HG03159 (cell line): ENCODE measurements at regions not wholly inside any gene's neighbourhood (a gene's known extent, or its start where the extent isn't known, plus 50 kb on each side); places are given as distances from the start of the nearest gene placed in this dataset.
"Not testable (repeated sequence)": the region's sequence is repeated elsewhere in the genome, so short reads cannot be mapped to it uniquely, and the experiment has no call there.

ENCODE experiments used
- ATAC-seq: cut with Tn5 transposase; IDR thresholded peaks from one replicate; pipeline ENCODE4 v1.9.1; 2021; ENCODE audit warnings: mild to moderate bottlenecking, moderate library complexity; ENCODE audit not compliant: unreplicated experiment

DNA sequence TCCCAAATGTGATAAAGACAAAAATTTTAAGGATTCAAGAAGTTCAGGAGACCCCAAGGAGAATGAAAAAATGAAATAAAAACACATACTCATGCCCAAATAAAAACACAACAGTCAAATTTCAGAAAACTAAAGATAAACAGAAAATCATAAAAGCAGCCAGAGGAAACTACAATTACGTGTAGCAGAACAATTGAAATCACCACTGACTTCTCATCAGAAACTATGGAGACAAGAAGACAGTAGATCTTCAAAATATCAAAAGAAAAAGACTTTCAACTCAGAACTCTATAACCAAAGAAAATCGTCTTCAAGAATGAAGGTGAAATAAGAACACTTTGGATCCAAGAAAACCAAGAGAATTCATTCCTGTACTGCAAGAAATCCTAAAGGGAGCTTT, 54.9 kb downstream of the DIO3 start:
- no peak for ATAC-seq

DNA sequence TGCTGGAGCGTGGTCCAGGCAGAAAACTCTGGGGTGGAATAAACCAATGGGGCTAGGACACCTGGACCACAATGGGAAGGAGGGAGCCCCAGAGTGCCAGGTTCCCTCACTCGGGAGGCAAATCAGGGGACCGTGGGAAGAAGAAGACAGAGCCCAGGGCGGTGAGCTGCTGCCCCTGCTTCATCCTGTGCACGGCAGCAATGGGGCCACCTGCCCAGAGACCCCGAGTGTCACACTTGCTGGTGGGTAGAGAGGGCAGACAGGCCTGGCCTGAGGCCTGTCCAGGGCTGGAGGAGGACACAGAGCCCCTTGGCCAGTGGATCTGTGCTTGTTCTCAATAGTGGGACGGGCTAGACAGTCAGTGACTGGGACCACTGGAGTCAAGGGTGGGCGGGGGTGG, 58.2 kb downstream of the DIO3 start:
- no peak for ATAC-seq

DNA sequence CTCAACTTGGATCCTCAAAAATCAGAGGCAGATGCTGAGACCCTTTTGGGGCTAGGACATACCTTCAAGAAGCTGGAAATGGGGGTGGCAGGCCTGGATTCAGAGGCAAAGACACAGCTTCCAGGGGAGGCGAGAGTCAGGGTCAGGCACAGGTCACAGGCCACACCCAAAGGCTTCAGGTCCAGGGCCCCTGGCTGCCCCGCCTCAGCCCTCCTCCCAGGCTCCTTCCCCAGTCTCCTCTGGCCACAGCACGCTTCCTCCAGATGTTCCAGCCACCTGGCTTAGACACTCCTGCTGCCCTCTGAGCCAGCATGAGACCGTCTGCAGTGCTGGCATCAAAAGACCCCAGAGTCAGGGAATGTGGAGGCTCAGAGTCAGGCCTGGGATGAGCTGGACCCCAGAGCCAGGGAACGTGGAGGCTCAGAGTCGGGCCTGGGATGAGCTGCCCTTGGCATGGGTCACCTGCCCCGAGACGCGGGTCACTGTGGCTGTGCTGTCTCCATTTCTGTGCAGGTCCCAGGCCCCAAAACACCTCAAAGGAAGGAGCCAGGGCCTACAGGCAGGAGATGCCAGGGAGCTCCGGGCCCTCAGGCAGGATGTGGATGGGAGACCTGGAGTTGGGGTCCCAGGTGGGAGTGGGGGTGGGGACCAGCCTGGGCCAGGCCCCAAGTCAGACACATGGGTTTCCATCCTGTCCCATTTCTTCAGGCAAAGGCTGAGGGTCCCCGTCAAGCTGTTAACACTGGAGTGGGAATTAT, 58.9 kb downstream of the DIO3 start:
- no peak for ATAC-seq

DNA sequence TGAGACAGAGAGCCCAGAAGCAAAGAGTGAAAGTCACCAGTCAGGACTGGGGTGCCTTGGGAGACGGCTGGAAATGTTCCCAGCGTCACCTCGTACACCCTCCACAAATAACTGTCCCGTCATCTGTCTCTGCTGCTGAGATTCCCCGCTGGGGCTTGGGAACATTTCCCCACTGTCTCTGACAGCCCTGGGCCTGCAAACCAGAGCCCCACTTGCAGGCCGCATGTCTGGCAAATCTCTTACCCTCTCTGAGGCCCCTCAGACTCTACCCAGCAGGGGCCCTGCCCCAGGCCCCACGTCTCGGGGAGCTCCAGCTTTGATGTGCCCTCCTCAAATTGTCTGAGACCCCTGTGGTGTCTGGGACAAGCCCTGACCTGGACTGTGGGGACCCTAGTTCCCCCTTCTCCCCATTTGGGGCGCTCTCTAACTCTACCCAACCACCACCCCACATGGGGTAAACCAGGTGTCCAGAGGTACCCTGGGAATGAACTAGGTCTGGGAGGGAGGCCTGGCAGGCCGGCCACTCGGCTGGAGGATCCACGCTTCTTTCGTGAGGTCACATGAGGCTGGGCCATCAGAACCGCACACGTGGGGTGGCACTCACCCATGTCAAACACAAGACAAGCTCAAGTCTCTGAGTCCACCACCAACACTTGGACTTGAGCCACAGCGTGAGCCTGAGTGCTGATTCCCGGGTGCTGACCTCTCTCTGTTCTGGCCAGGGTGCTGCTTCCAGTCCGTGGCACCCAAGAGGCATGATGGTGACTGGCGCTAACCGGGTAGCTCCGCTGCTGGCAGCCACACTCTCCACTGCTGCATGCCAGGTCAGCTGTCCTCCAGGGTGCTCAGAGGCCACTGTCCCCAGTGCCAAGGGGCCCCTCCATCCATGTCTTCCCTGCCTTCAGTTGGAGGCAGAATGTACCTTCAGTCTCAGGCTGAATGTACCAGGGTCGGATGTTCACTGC, 59.8 kb downstream of the DIO3 start:
- ATAC-seq: no peak

DNA sequence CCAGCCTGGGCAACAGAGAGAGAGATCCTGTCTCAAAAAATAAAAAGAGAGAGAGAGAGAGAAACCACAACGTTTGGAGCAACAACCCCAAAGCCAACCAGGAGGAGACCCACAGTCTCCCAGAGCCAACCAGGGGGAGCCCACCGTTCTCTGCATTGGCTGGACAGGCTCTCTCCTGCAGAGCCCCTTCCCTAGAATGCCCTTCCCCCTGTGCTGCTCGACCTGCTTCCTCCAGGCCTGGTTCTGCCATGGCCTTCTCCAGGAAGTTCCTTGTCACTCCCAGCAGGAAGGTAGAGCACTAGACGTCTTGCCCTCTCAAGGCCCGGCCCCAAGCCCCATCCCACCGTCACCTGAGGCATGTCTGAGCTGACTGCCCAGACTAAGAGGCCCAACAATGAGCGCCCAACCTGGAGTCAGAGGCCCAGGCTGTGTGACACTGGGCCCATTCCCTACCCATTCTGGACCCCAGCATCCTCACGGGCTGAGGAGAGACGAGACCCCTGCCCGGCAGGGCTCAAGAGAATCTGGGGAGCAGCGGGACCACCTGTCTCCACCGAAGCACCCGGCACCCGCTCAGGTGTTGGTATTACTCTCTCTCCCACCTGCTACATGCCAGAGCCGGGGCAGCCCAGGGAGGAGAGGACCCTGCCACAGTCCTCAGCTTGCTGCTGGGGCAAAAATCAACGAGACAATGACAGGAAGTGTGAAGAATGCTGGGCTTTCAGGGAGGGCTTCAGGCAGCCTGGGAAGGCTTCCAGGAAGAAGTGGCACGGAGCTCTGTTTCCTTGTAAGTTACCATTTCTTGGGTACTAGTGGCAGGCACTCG, 61.2 kb downstream of the DIO3 start:
- ATAC-seq: no peak

DNA sequence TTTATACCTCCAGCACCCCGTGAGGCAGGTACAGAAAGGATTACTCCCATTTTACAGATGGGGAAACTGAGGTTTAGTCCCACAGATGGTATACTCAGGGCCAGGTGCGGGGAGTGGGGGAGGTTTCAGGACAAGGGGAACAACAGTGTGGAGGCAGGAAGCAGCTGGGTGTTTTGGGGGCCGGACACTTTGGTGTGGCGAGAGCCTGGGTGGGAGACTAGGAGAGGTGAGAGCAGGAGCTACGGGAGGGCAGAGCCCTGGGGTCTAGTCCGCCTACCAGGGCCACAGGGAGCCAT, 61.7 kb downstream of the DIO3 start:
- ATAC-seq: no peak

DNA sequence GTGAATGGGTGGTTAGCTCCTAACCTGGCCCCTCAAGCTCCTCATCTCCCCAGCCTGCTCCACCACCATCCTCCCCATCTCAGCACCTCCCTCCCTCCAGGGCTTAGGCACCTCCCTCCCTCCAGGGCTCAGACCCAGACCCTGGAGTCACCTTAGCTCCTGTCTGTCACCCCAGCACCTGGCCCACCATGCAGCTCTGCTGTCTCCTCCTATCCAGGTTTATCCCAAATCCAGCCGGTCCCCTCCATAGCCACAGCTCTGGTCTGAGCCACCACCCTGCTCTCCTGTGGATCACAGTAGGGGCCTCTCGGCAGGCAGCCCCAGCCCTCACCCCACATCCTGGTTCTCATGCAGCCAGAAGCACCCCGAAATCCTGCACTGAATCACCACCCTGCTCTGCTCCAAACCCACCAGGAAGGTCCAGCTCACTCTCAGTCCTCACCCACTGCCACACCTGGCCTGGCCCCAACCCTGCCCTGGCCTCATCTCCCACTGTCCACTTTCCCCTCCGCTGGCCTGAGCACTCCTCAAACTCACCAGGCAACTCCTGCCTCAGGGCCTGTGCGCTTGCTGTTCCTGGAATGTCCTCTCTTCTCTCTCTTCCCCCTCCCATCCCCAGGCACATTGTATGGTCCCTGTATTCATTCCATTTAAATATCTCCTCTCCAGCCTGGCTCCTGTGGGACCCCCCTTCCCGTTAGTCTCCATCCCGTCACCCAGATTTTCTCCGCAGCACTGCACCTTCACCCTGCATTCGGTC, 62.6 kb downstream of the DIO3 start:
- no peak for ATAC-seq

DNA sequence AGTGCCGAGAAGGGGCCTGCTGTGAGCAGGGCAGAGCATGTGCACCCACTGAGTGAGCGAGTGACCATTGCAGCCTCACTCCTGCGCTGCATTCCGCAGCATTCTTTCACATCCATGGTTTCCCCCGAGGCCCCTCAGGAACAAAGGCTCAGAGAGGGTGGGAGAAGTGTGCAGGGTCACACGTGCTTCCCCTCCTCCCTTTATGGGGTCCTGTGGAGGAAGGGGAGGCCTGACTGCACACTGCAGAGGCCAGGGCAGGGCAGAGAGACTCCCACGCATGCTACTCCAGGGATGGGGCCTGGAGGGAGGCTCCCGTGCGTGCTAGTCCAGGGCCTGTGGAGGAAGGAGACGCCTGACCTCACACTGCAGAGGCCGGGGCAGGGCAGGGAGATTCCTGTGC, 63.2 kb downstream of the DIO3 start:
- ATAC-seq: no peak

DNA sequence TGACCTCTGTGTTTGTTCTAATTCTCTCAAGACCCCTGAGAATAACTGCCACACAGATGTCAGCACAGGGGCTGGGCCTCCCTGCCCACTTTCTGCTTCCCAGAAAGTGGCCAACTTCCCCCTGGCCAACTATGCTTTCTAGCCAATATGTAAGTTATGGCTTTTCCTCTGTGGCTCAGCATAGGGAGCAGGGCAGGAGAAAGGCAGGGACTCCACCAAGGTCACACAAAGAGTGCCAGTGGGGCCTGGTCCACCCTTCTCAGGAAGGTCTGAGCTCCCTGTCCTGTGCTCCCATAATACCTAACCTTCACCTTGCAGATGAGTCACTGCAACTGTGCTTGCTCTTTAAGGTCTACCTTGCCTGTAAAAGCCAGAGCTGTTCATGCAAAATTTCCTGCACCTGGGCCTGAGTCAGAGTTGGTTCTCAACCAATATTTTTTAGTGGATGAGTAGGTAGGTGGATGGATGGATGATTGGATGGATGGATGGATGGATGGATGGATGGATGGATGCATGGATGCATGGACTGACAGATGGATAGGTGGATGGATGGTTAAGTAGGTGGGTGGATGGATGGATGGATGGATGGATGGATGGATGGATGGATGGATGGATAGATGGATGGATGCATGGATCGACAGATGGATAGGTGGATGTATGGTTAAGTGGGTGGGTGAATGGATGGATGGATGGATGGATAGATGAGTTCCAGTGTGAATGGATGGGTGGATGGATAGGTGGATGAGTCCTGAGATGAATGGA, 64.2 kb downstream of the DIO3 start:
- no peak for ATAC-seq

DNA sequence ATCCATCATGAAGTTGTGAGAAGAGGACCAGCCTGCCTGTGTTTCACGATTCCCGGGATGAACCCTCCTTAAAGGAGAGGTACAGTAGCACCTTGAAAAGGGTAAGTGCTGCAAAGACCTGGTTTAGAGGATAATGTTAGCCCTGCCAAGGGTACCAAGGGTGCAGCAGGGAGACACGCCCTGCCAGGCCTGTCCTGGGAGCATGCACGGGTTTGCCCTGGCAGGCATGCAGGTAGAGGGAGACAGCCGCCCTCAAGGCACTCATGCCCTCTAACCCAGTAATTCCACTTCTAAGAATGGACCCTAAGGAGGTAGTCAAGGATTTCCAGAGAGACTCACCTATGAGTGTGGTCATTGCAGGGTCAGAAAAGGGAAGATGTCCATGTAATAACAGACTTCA, 65.0 kb downstream of the DIO3 start:
- ATAC-seq: no peak

DNA sequence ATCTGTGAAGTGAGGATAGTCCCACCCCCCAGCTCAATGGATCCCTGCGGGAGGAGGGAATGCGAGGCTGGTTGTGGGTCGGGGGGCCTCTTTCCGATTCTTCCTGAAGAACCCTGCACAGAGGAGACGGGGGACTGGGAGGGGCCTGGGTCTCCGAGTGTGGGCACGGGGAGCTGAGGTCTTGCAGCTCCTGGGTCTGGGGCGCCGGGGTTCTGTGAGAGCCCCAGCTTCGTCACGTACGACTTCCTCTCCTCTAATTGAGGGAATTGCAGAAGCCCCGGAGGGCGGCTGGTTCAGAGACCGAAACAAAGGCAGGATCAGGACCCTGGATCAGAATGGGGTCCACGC, 66.6 kb downstream of the DIO3 start:
- no peak for ATAC-seq

DNA sequence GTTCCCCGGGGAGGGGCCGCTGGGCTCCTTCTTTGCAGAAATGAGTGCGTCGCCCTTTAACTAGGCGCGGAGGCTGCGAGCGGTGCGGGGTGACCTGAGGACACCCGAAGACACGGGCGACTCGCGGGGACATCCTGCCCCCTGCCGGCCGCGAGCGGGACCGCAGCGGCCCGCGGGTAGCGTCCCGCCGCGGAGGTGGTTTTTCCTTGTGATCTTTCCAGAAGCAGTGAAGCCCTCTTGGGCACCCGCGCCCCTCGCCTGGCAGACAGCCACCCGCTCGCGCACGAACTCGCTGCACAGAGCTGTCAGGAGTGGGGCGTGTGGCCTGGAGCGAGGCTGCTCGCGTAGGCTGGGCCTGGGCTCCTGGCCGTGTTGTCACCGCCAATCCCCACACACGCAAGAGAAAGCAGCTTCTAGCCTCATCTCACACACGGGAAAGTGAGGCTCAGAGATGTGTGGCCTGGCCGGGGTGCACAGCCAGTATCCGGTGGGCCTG, 67.2 kb downstream of the DIO3 start:
- ATAC-seq: peak; percentile 86

DNA sequence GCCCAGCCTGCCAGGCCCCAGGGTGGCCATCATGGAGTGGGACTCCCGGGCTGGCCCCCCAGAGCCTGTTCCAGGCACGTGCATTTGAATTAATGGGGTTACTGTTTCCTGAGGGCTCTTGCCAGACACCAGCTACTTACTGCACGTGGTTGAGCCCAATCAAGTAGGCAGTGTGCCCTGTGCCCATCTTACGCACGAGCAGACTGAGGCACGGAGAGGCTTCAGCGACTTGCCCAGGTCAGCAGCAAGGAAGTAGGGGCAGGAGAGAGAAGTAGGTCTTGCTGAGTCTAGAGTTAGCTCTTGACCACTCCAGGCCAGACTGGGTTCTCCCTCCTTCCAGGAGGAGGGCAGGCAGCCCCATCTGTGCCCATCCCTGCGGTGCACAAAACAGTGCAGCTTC, 67.7 kb downstream of the DIO3 start:
- no peak for ATAC-seq

DNA sequence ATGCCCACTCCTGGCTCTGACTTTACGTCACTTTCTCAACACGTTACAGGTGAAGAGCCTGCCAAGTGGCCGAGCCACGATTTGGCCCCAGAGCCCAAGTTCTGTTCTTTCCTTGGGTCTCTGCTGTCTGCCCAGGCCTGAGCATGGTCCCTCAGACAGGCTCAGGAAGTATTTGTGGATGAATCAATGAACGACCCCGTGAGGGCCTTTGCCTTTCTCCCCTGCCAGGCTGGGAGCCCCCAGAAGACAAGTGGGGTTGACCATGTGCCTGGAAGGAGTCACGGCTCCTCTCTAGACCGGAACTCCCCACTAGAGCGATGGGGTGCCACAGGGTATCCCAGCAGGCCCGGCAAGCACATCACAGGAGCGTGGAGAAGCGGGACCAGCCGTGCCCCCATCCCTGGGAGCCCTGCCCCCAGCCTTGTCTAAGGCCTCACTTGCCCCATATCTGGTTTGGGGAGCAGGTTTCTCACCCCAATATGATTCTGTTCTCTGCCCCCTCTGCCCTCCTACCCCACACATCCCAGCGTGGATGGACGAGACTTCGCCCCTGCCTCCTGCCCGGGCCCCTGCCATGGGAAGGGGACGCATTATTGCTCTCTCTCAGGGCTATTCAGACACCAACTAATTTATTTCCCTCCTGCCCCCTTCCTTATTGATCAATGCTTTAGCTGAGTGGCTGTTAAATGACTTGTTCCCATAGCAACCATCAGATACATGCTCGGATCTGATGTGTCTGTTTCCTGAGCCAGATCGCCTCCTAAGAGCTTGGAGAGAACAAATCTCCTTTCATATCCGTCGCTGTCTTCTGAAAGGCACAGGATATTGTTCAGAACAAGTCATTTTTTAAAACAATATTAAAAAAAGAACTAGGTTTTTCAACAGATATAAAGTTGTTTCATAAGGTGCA, 69.0 kb downstream of the DIO3 start:
- ATAC-seq: no peak

DNA sequence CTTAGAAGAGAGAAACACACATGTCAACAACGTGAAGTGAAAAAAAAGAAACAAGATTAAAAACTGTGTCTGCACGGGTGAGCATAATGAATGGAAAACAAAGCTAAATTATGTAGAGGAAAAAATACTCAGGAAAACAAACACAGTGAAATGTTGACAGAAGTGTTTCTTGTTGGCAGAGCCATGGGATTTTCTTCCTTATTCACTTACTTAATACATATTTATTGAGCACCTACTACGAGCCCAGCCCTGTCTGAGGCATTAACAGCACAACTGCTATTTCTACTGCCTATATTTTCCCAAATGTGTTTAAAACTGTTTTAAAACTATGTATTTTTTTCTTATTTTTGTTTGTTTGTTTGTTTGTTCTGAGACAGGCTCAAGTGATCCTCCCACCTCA, 69.9 kb downstream of the DIO3 start:
- ATAC-seq: no peak

DNA sequence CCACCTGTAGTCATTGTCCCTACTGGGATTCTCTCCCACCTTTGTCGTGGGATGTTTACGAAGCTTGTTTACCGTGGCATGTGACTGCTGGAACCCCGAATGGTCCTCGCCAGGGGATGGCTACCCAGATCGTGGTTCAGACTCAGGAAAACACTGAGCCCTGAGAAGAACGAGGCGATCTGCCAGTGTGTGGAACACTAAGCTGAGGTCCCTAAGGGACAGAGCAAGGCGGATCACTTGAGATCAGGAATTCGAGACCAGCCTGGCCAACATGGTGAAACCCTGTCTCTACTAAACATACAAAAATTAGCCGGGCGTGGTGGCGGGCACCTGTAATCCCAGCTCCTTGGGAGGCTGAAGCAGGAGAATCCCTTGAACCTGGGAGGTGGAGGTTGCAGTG, 70.7 kb downstream of the DIO3 start:
- ATAC-seq: not testable (repeated sequence)

DNA sequence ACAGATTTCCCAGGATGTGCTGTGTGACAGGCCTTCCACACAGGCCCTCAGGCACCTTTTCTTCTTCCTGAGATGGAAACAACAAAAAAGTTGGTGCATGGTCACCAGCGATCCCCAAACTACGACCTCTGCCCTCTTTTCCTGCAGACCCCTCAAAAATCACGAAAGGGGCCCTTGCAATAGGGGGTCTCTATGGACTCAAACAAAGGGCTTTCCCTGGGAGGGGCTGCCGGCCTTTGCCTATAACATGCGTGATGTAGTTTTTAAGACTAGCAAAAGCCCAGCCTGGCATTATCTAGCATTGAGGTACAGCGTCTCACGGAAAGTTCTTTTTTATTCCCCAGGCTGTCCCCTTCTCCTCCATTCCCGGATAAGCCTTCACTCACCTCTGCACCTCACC, 71.2 kb downstream of the DIO3 start:
- no peak for ATAC-seq

DNA sequence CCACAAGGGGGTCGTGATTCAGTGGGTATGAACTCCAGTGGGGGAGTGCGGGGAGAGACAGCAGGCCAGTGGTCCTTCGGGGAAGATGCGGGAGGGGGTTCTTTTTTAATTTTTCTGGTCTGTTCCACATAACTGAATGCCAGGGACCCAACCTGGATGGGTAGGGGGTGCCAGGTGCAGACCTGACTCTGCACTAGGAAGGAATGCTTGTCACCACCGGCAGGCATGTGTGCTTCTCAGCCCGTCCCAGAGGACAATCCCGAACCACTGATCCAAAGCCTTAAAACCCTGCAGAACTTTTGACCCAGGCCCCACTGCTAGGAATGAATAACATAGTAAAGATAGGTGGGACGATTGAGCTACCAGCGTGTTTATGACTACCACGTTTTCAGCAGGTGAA, 72.0 kb downstream of the DIO3 start:
- ATAC-seq: no peak
